Stimulated activated CD4-positive, alpha-beta T cell treated with anti-CD3 and anti-CD28 coated beads, Interleukin-12 subunit alpha, Interleukin-12 subunit beta, amount 100 ng/mL, for 48 hours (primary cell): ENCODE measurements at regions not wholly inside any gene's neighbourhood (a gene's known extent, or its start where the extent isn't known, plus 50 kb on each side); places are given as distances from the start of the nearest gene placed in this dataset.
A peak's percentile ranks its signal among the peaks of the same experiment; 100 is the strongest.

Experiments
- DNase-seq, 3 donors: peaks; one replicate each; pipeline ENCODE4 v3.0.0-alpha.2; 2020; ENCODE audit warnings: low read depth in 2 of 3, low spot score in 1 of 3

GRCh38 chrX:69232945-69233344, 67.7 kb upstream of the PJA1 start:
- DNase-seq = no peak

- no peak for DNase-seq
Measured at GRCh38 chrX:69231903-69232302, 66.7 kb upstream of the PJA1 start.

GRCh38 chrX:69229436-69229835, 64.2 kb upstream of the PJA1 start:
- DNase-seq = no peak

GRCh38 chrX:69228732-69229131, 63.5 kb upstream of the PJA1 start:
- no peak for DNase-seq

GRCh38 chrX:69226459-69227158, 61.4 kb upstream of the PJA1 start:
- no peak for DNase-seq

GRCh38 chrX:69222103-69223090, 57.1 kb upstream of the PJA1 start:
- peak; percentile 48 to 76 (median 60) for DNase-seq

GRCh38 chrX:69221239-69222102, 56.2 kb upstream of the PJA1 start:
- no peak for DNase-seq

- no peak for DNase-seq
Measured at GRCh38 chrX:69218407-69218997, 53.2 kb upstream of the PJA1 start.

- DNase-seq = no peak
Measured at GRCh38 chrX:69216911-69217310, 51.7 kb upstream of the PJA1 start.

GRCh38 chrX:69216446-69216845, 51.2 kb upstream of the PJA1 start:
- no peak for DNase-seq

- no peak for DNase-seq
Measured at GRCh38 chrX:69215161-69215875, 50.1 kb upstream of the PJA1 start.
